A673 (cell line): ENCODE measurements at regions not wholly inside any gene's neighbourhood (a gene's known extent, or its start where the extent isn't known, plus 50 kb on each side); places are given as distances from the start of the nearest gene placed in this dataset.

Experiments
- BruUV-seq: library from RNA; stranded (reverse); fragments of 400-500 nt; replicated peaks from 2 replicates; lab custom pipeline; 2021; lab: Mats Ljungman, UMichigan
- CTCF ChIA-PET: fragments of 300-600 bp; sonication (Branson Sonifier 250); formaldehyde crosslinking; loops from one replicate; lab custom pipeline; 2022; ENCODE audit warnings: antibody characterized with exemption; lab: Charles Lee
- POLR2A ChIA-PET: fragments of 300-600 bp; sonication (Branson Sonifier 250); formaldehyde crosslinking; loops from one replicate; lab custom pipeline; 2022; ENCODE audit warnings: antibody characterized with exemption; ENCODE audit not compliant: low non-redundant PET; lab: Charles Lee
- DNase-seq: peaks from one replicate; pipeline ENCODE4 v3.0.0-alpha.2; 2015; ENCODE audit warnings: low spot score
- H3K27ac ChIP-seq: fragments of 200-600 bp; sonication (generic); 2 replicates; pipeline ENCODE4 v1.5.1; 2016; ENCODE audit warnings: mixed run types, low read depth, mild to moderate bottlenecking, mixed read lengths, antibody characterized with exemption, low read length; ENCODE audit not compliant: poor library complexity, severe bottlenecking
- H3K27me3 ChIP-seq: fragments of 200-600 bp; sonication (generic); replicated peaks from 2 replicates; pipeline ENCODE4 v1.6.1; 2017; ENCODE audit warnings: mixed run types, low read depth, mild to moderate bottlenecking, mixed read lengths, antibody characterized with exemption, low read length; ENCODE audit not compliant: insufficient read depth, poor library complexity
- H3K36me3 ChIP-seq: fragments of 200-600 bp; sonication (generic); 2 replicates; pipeline ENCODE4 v1.6.1; 2016; ENCODE audit warnings: mixed run types, mild to moderate bottlenecking, mixed read lengths, antibody characterized with exemption, low read length; ENCODE audit not compliant: insufficient read depth, poor library complexity, severe bottlenecking
- H3K4me1 ChIP-seq: fragments of 200-600 bp; sonication (generic); 2 replicates; pipeline ENCODE4 v1.6.1; 2017; ENCODE audit warnings: mixed run types, mild to moderate bottlenecking, mixed read lengths, antibody characterized with exemption, low read length; ENCODE audit not compliant: insufficient read depth, poor library complexity, severe bottlenecking
- H3K4me3 ChIP-seq: fragments of 200-600 bp; sonication (generic); 2 replicates; pipeline ENCODE4 v1.5.1; 2016; ENCODE audit warnings: low read depth, mixed run types, mild to moderate bottlenecking, mixed read lengths, low read length; ENCODE audit not compliant: poor library complexity, severe bottlenecking
- H3K9me3 ChIP-seq: fragments of 200-600 bp; sonication (generic); 2 replicates; pipeline ENCODE4 v1.6.1; 2016; ENCODE audit warnings: mixed run types, low read depth, mild to moderate bottlenecking, mixed read lengths, antibody characterized with exemption, low read length; ENCODE audit not compliant: poor library complexity, severe bottlenecking
- EZH2 ChIP-seq: fragments of 200-600 bp; sonication (generic); IDR thresholded peaks from 2 replicates; pipeline ENCODE4 v1.6.1; 2017; ENCODE audit warnings: borderline replicate concordance, low read depth, mild to moderate bottlenecking, mixed read lengths, antibody characterized with exemption, low read length; ENCODE audit not compliant: poor library complexity, severe bottlenecking
- intact Hi-C: fragments of 100-400 bp; cut with micrococcal nuclease; formaldehyde crosslinking; loops from one replicate; pipeline ENCODE4 v1.10.0; 2022; ENCODE audit not compliant: unreplicated experiment
- TF ChIP-seq, protein P1 (sequence below): fragments of 300-800, 200-600 bp; sonication (generic); conservative IDR thresholded peaks from 2 replicates; pipeline ENCODE4 v1.5.1; 2017; ENCODE audit warnings: low read depth, mild to moderate bottlenecking, antibody characterized with exemption, low read length, moderate library complexity, mixed read lengths

DNA sequence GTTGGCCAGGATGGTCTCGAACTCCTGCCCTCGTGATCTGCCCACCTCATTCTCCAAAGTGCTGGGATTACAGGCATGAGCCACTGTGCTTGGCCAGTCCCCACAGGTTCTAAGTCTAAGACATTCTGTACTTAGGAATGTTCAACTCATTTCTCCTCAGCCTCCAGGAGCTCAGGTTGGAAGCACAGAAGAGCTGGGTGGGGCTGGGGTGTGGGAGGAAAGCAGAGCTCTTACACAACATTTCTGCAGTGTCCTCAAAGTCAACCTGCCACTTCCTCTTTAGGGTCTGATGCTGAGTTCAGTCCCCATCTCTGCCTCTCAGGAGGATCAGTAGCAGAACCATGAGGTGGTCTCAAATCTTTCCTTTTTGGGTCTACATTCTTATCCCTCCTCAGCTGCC is 75.5 kb downstream of the MRPL46 start:
- Histone ChIP-seq H3K27me3 (no peaks in the 10 kb centered on the region), H3K36me3 (no peaks in the 10 kb centered on the region), H3K27ac (no peak overlapping the region), H3K9me3 (no peaks in the 10 kb centered on the region), H3K4me1 (peaks cover 11% of the 10 kb centered on the region), H3K4me3 (no peak overlapping the region)
- ChIA-PET POLR2A (no interaction called here), CTCF (no interaction called here)
- TF ChIP-seq, protein P1, sequence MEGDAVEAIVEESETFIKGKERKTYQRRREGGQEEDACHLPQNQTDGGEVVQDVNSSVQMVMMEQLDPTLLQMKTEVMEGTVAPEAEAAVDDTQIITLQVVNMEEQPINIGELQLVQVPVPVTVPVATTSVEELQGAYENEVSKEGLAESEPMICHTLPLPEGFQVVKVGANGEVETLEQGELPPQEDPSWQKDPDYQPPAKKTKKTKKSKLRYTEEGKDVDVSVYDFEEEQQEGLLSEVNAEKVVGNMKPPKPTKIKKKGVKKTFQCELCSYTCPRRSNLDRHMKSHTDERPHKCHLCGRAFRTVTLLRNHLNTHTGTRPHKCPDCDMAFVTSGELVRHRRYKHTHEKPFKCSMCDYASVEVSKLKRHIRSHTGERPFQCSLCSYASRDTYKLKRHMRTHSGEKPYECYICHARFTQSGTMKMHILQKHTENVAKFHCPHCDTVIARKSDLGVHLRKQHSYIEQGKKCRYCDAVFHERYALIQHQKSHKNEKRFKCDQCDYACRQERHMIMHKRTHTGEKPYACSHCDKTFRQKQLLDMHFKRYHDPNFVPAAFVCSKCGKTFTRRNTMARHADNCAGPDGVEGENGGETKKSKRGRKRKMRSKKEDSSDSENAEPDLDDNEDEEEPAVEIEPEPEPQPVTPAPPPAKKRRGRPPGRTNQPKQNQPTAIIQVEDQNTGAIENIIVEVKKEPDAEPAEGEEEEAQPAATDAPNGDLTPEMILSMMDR, result no peak
- no peak for TF ChIP-seq EZH2
- BruUV-seq, result no TSS peak
- DNase-seq, result no peak
- intact Hi-C loops, result no loop called here

DNA sequence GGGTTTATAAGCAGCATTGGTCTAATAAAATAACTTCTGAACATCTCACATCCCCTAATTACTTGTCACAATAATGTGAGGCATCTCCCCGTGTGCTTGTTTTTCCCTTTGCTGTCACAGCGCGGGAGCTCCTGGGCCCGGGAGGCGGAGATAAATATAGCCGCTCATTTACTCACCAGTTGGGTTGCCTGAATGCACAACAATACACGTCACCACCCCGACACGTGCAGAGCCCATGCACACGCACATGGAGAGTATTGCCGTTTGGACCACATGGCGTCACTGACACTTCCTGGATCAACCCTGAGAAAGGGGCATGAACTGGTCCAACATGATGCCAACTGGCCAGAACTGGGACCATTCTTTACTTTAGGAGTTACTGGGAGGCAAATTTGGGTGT is 76.2 kb downstream of the MRPL46 start:
- POLR2A ChIA-PET, result no interaction called here
- TF ChIP-seq EZH2, result no peak
- TF ChIP-seq, protein P1, result no peak
- Histone ChIP-seq H3K27me3 (no peaks in the 10 kb centered on the region), H3K4me1 (peaks cover 6% of the 10 kb centered on the region), H3K36me3 (no peaks in the 10 kb centered on the region), H3K27ac (no peak overlapping the region), H3K4me3 (no peak overlapping the region), H3K9me3 (no peaks in the 10 kb centered on the region)
- BruUV-seq, result no TSS peak
- intact Hi-C loops, result no loop called here
- no peak for DNase-seq
- CTCF ChIA-PET, result no interaction called here

DNA sequence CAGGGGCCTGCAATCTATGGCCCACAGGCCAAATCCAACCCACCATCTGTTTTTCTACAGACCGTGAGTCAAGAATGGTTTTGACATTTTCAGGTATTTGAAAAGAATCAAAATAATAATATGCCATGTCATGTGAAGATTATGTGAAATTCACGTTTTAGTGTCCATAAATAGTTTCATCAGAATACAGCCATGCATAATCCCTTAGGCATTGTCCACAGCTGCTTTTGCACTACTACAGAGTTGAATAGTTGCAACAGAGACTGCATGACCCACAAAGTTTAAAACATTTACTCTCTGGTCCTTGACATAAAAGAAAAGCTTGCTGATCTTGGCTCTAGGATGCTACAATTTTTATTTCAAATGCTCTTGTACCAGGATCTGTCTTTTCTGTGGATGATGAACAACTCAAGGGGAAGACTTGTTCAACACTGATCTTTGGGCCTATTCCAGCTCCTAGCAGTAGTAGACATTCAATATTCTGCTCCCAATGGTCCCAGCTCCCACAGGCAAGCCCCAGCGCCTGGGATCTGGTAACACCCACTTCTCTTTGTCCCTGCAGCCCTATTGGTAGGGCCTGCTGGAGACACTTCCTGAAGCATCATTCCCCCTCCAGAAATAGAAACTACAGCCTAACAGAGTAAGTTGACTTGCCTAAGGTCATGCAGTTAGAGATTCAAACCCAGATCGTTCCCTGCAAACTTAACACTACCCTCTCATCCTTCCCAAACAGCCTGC is 76.9 kb downstream of the MRPL46 start:
- Histone ChIP-seq H3K9me3 (no peaks in the 10 kb centered on the region), H3K27ac (no peak overlapping the region), H3K27me3 (no peaks in the 10 kb centered on the region), H3K4me3 (no peak overlapping the region), H3K4me1 (no peaks in the 10 kb centered on the region), H3K36me3 (no peaks in the 10 kb centered on the region)
- intact Hi-C loops, result no loop called here
- ChIA-PET CTCF (interaction anchor here (0.5 kb wide), 1 partner anchor 45 kb away, joined by 3 read pairs; no protein-coding TSS in a partner anchor), POLR2A (no interaction called here)
- BruUV-seq, result no TSS peak
- TF ChIP-seq, protein P1, result no peak
- no peak for TF ChIP-seq EZH2
- DNase-seq, result no peak
